Activated naive CD8-positive, alpha-beta T cell treated with anti-CD3 and anti-CD28 coated beads, Interleukin-2, amount 10 ng/mL, durations not matched to agents 7 days and 5 days (primary cell): ENCODE measurements at regions not wholly inside any gene's neighbourhood (a gene's known extent, or its start where the extent isn't known, plus 50 kb on each side); places are given as distances from the start of the nearest gene placed in this dataset.

ENCODE experiments used
- ATAC-seq: fragments of 150-1000 bp; cut with Tn5 transposase; one replicate; pipeline ENCODE4 v1.10.0; 2021; ENCODE audit warnings: low read depth, moderate library complexity
- POLR2A ChIA-PET: fragments of 350-600 bp; sonication (Branson Sonifier 250); formaldehyde crosslinking; loops from one replicate; lab custom pipeline; 2021; ENCODE audit warnings: antibody characterized with exemption; lab: Charles Lee
- DNase-seq: peaks from one replicate; pipeline ENCODE4 v3.0.0; 2021
- H3K27ac Mint-ChIP-seq: one replicate; pipeline ENCODE4 v1.8.0; 2022; ENCODE audit warnings: mild to moderate bottlenecking, mixed read lengths
- H3K27me3 Mint-ChIP-seq: one replicate; pipeline ENCODE4 v1.8.0; 2022; ENCODE audit warnings: mild to moderate bottlenecking, moderate library complexity, mixed read lengths
- H3K36me3 Mint-ChIP-seq: one replicate; pipeline ENCODE4 v1.8.0; 2021; ENCODE audit warnings: mild to moderate bottlenecking, mixed read lengths
- H3K4me1 Mint-ChIP-seq: one replicate; pipeline ENCODE4 v1.8.0; 2021; ENCODE audit warnings: mixed read lengths
- H3K4me3 Mint-ChIP-seq: one replicate; pipeline ENCODE4 v1.8.0; 2022; ENCODE audit warnings: mild to moderate bottlenecking, moderate library complexity, mixed read lengths
- H3K9me3 Mint-ChIP-seq: one replicate; pipeline ENCODE4 v1.8.0; 2021; ENCODE audit warnings: mixed read lengths

DNA sequence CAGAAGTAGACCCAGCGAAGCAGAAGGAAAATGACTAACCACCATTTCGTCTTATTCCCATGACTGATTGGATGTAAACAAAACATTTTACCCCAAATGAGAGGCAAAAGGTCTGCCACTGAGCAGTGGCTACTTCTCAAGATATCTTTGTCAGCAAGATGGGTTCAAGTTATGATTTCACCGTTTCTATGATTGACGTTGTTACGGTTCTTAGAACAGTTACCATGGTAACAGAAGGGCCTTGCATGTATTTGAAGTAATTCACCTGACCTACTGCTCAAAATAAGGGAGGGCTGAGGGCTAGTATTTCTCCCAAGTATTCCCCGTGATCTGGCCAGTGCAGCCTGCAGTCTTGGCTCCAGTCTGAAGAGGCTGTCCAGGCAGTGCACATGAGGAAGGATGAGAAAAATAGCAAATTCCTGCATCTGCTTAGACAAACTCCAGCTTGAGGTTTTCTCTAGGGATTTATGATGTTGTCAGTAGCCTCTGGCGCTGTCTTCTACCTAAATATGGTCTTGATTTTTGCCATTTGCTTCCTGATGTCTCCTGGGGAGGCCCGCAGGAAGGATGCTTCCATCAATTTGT lies 372.7 kb downstream of the TMEM38B start:
- DNase-seq (no peak), ATAC-seq (no peak)
- H3K36me3 Mint-ChIP-seq = no peaks in the 10 kb centered on the region
- POLR2A ChIA-PET = no interaction called here
- no peaks in the 10 kb centered on the region for H3K9me3 Mint-ChIP-seq
- no peak overlapping the region for H3K4me3 Mint-ChIP-seq
- no peak overlapping the region for H3K27ac Mint-ChIP-seq
- H3K27me3 Mint-ChIP-seq = peaks cover 2% of the 10 kb centered on the region
- no peaks in the 10 kb centered on the region for H3K4me1 Mint-ChIP-seq

DNA sequence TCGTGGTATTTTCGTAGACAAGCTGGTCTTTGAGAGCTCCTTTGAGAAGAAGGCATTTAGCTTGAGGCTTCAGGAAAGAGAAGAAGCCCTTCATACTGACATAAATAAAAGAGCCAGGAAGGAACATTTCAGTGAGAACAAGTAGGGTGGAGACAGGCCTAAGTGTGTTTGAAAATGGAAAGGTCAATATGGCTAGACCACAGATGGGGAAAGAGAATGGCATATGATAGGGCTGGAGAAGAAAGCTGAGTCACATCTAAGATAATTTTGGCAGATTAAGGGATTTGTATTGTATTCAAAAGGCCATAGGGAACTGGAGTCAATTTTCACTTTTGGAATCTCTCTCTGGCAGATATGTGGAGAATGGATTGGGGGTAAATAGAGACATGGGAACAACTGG lies 374.9 kb downstream of the TMEM38B start:
- H3K27ac Mint-ChIP-seq = no peak overlapping the region
- POLR2A ChIA-PET = no interaction called here
- no peak for ATAC-seq
- no peaks in the 10 kb centered on the region for H3K36me3 Mint-ChIP-seq
- H3K4me1 Mint-ChIP-seq = no peaks in the 10 kb centered on the region
- H3K27me3 Mint-ChIP-seq = no peaks in the 10 kb centered on the region
- no peak for DNase-seq
- no peaks in the 10 kb centered on the region for H3K9me3 Mint-ChIP-seq
- H3K4me3 Mint-ChIP-seq = no peak overlapping the region

DNA sequence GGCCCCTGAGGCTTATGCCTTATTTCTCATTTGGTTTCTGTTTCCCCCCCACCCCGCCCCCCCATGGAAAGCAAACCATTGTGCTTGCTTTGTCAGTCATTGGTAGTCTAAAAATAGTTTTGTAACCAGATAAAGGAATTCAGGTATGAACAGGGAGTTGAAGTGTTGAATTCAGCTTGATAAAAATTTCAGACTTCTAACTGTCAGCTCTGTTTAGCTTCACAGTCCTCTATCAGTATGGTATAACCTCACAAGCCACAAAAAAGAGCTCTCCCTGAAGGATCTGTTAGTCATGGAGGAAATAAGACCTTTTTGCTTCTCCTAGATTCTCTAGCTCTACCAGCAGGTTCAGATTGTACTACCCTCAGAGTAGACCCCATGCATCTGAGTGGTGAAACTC lies 378.1 kb downstream of the TMEM38B start:
- DNase-seq = no peak
- Mint-ChIP-seq H3K4me1 (no peaks in the 10 kb centered on the region), H3K27ac (no peak overlapping the region), H3K36me3 (no peaks in the 10 kb centered on the region), H3K4me3 (no peak overlapping the region), H3K9me3 (no peaks in the 10 kb centered on the region), H3K27me3 (no peaks in the 10 kb centered on the region)
- POLR2A ChIA-PET = no interaction called here
- ATAC-seq = no peak

DNA sequence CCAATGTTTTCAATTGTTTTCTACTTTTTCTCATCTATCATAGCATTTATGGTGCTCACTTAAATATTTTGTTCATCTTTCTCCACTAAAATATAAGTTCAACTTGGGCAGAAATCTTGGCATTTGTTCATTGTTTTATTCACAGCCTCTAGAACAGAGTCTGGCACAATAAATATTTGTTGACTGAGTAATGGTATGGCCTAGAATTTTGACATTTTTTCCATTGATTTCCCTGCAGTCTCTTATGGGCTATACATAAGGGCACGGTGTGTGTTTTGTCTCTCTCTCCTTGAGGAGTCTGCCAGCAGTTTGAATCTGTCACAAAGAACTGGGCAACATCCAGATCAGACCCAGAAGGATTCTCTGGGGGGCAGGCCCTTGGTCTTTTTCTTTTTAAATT lies 379.7 kb downstream of the TMEM38B start:
- Mint-ChIP-seq H3K4me1 (no peaks in the 10 kb centered on the region), H3K4me3 (no peak overlapping the region), H3K27ac (no peak overlapping the region), H3K9me3 (no peaks in the 10 kb centered on the region), H3K27me3 (no peaks in the 10 kb centered on the region), H3K36me3 (no peaks in the 10 kb centered on the region)
- no peak for DNase-seq
- no peak for ATAC-seq
- POLR2A ChIA-PET = no interaction called here

DNA sequence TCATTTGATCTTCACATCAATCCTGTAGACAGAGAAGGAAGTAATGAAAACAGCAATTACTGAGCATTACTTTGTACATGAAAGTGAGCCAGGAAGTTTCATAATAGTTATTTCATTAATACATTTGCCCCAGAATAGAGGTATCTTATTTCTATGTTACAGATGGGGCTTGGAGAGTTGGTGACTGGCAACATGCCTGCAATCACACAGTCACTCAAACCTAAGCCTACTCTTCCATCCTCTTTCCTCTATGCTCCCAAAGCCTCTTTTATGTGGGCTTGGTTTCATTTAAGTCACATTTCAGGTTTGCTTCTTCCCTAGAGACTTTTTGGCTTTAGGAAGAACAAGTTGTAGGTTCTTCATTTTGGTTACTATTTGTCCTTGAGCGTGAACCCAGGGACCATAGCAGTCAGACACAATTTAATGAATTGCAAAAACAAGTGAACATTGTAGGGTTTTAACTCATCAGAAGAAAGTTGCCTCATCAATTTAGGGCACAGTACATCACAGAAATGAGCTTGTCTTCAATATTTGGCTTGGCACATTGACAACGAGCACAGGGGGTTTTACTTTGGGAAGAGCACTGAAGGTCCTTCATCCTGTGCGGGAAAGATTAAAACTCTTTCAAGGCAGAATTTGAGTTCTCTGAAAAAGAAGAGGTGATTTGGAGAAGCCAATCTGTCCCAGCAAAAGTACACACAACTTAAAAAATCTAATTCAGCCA lies 381.1 kb downstream of the TMEM38B start:
- Mint-ChIP-seq H3K9me3 (no peaks in the 10 kb centered on the region), H3K27ac (no peak overlapping the region), H3K27me3 (peaks cover 2% of the 10 kb centered on the region), H3K4me3 (no peak overlapping the region), H3K36me3 (no peaks in the 10 kb centered on the region), H3K4me1 (no peaks in the 10 kb centered on the region)
- no peak for DNase-seq
- no peak for ATAC-seq
- POLR2A ChIA-PET = no interaction called here

DNA sequence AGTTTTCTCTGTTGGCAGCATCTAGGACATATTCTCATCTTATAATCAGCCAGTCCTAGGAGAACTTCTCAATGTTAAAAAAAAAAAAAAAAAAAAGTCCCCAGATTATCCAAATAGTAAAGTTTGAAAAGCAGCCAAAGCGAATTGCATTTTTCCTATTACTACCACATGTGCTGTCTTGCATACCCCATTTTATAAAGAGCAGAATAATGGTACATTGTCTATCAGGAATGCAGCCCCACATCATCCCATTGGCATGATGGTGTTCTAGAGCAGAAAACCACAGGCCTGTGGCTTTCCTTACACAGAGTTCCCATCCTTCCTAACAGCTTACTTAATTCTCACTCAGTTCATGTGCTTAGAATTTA lies 381.6 kb downstream of the TMEM38B start:
- POLR2A ChIA-PET = no interaction called here
- no peak overlapping the region for H3K4me3 Mint-ChIP-seq
- no peak for DNase-seq
- no peaks in the 10 kb centered on the region for H3K36me3 Mint-ChIP-seq
- peaks cover 2% of the 10 kb centered on the region for H3K27me3 Mint-ChIP-seq
- H3K27ac Mint-ChIP-seq = no peak overlapping the region
- no peak for ATAC-seq
- no peaks in the 10 kb centered on the region for H3K9me3 Mint-ChIP-seq
- no peaks in the 10 kb centered on the region for H3K4me1 Mint-ChIP-seq

DNA sequence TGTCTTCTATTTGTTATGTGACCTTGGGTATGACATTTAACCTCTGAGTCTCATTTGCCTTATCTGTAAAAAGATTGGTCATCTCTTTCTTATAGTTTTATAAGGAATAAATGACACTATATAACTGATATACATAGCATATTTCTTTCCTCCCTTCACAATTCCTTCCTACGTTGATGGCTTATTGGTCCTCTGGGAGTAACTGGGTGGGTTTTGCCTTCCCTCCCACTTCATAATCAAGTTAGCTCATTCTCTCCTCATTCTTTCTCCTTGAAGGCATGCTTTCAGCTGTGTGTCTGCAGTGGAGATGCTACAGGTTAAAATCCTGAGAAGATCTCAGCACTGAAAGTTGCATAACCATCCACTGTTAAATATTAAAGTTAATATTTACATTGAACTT lies 382.4 kb downstream of the TMEM38B start:
- no peak for DNase-seq
- Mint-ChIP-seq H3K27me3 (peaks cover 2% of the 10 kb centered on the region), H3K36me3 (no peaks in the 10 kb centered on the region), H3K9me3 (no peaks in the 10 kb centered on the region), H3K4me3 (no peak overlapping the region), H3K4me1 (no peaks in the 10 kb centered on the region), H3K27ac (no peak overlapping the region)
- POLR2A ChIA-PET = no interaction called here
- ATAC-seq = no peak

DNA sequence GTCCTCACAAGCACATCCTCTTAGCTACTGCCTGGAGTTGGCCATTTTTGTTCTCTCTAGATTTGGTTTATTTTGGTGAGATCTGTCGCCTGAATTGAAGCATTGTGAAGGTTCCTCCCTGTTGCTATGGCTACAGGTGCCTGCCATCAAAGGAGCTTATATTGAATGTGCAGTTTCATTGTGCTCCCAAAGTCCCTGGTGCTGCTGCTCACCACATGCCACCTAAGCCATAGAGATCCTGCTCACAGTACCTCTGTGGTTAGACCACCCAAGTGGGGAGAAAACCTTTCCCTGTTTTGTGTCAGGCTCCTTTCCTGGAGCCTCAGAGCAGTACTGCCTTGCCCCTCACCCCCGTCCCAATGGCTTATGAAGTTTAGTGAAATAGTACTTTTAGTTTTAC lies 383.4 kb downstream of the TMEM38B start:
- Mint-ChIP-seq H3K4me3 (no peak overlapping the region), H3K36me3 (no peaks in the 10 kb centered on the region), H3K27ac (no peak overlapping the region), H3K9me3 (no peaks in the 10 kb centered on the region), H3K27me3 (peaks cover 2% of the 10 kb centered on the region), H3K4me1 (no peaks in the 10 kb centered on the region)
- POLR2A ChIA-PET = no interaction called here
- ATAC-seq (no peak), DNase-seq (no peak)

DNA sequence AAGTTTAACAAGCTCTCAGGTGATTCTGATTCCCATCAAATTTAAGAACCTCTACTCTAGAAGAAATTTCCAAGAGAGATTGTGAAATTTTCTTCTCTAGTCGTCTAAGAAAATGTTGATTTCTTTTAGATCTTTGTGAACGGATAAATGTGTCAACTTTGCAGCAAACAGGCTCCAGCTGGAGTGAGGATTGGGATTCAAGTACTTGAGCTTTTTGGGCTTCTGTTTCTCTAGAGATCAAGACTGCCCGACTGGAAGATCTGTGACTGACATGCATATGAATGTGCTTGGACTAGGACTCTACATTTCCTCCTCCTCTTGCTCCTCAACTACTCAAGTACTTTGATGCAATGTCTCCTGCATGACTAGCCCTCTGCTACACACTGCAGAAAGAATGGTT lies 388.3 kb downstream of the TMEM38B start:
- no peak overlapping the region for H3K27ac Mint-ChIP-seq
- DNase-seq = no peak
- H3K4me1 Mint-ChIP-seq = no peaks in the 10 kb centered on the region
- H3K9me3 Mint-ChIP-seq = peaks cover 1% of the 10 kb centered on the region
- peaks cover 2% of the 10 kb centered on the region for H3K27me3 Mint-ChIP-seq
- no peak for ATAC-seq
- no peak overlapping the region for H3K4me3 Mint-ChIP-seq
- no peaks in the 10 kb centered on the region for H3K36me3 Mint-ChIP-seq
- POLR2A ChIA-PET = no interaction called here

DNA sequence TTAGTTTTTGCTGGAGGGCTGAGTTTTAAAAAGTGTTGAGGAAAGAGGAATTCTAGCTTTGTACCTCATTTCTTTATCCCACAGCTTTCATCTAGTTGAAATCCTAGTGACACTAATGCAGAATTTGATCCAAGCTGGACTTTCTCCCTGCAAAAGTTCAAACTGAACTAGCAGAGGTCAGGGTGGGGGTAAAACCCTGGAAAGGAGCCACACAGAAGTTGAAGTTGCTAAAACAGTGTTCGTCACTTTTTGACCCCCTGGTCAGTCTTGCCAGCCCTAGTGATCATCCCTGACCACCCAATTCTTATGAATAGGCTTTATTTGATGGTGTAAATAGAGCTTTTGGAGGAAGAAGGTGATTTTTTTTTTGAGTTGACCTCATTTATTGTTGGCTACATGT lies 390.4 kb downstream of the TMEM38B start:
- Mint-ChIP-seq H3K27me3 (no peaks in the 10 kb centered on the region), H3K4me3 (no peak overlapping the region), H3K9me3 (peaks cover 6% of the 10 kb centered on the region), H3K27ac (no peak overlapping the region), H3K4me1 (no peaks in the 10 kb centered on the region), H3K36me3 (no peaks in the 10 kb centered on the region)
- no peak for ATAC-seq
- POLR2A ChIA-PET = no interaction called here
- DNase-seq = no peak

DNA sequence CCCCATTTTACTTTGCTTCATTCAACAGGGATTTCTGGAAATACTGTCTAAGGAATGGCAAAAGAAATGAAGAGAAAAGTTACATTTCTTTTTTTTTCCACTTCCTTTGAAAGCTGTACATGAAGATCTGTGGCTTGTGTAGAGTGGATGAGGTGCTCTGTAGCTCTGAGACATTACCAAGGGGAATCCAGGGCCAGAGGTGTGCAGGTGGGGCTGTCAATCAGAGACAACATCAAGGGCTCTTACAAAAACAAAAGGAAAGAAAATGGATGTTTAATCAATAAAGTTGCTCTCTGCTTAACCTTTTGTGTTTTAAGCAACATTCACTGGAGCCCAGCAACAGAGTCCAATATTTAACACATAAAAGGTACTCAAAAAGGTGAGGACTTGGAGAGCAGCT lies 391.1 kb downstream of the TMEM38B start:
- H3K27me3 Mint-ChIP-seq = no peaks in the 10 kb centered on the region
- no peaks in the 10 kb centered on the region for H3K4me1 Mint-ChIP-seq
- H3K4me3 Mint-ChIP-seq = no peak overlapping the region

DNA sequence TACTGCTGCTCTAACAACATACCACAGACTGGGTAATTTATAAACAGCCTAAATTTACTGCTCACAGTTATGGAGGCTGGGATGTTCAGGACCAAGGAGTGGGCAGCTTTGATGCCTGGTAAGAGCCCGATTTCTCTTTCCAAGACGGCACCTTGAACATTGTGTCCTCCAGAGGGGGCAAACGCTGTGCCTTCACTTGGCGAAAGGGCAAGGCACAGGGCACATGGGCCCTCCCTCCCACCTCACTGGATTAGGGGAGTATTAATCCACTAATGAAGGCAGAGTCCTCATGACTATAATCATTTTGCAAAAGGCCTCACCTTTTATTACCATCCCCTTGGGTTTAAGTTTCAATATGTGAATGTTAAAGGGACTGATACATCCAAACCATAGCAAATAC lies 397.7 kb downstream of the TMEM38B start:
- no peaks in the 10 kb centered on the region for H3K36me3 Mint-ChIP-seq
- H3K27me3 Mint-ChIP-seq = no peaks in the 10 kb centered on the region
- POLR2A ChIA-PET = no interaction called here
- ATAC-seq (no peak), DNase-seq (no peak)
- H3K4me3 Mint-ChIP-seq = no peak overlapping the region
- no peak overlapping the region for H3K27ac Mint-ChIP-seq
- no peaks in the 10 kb centered on the region for H3K4me1 Mint-ChIP-seq
- peaks cover 7% of the 10 kb centered on the region for H3K9me3 Mint-ChIP-seq

More for the DNA sequence above, 391.1 kb downstream of the TMEM38B start:
- Mint-ChIP-seq H3K27ac (no peak overlapping the region), H3K36me3 (no peaks in the 10 kb centered on the region), H3K9me3 (peaks cover 6% of the 10 kb centered on the region)
- ATAC-seq (no peak), DNase-seq (no peak)
- POLR2A ChIA-PET = no interaction called here

DNA sequence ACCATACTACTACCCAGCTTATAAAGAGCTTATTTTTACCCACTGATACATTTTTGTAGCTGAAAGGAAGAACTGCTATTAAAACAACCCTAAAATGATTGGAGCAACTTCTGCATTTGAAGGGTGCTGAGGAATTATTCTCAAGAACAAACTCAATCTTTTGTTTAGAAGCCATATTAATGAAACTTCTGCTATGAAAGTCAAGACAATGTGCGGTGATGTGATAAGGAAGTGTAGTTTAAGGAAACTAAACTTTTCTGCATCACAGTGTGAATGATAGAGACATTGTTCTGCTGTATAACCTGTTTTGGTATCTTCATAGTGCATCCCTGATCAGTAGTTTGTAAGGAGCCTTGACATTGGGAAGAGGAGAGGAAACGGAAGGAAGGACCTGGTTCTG lies 408.5 kb downstream of the TMEM38B start:
- H3K27ac Mint-ChIP-seq = no peak overlapping the region
- peaks cover 2% of the 10 kb centered on the region for H3K27me3 Mint-ChIP-seq
- peaks cover 9% of the 10 kb centered on the region for H3K9me3 Mint-ChIP-seq
- no peaks in the 10 kb centered on the region for H3K36me3 Mint-ChIP-seq
- H3K4me1 Mint-ChIP-seq = no peaks in the 10 kb centered on the region
- DNase-seq = no peak
- POLR2A ChIA-PET = no interaction called here
- H3K4me3 Mint-ChIP-seq = no peak overlapping the region
- no peak for ATAC-seq

DNA sequence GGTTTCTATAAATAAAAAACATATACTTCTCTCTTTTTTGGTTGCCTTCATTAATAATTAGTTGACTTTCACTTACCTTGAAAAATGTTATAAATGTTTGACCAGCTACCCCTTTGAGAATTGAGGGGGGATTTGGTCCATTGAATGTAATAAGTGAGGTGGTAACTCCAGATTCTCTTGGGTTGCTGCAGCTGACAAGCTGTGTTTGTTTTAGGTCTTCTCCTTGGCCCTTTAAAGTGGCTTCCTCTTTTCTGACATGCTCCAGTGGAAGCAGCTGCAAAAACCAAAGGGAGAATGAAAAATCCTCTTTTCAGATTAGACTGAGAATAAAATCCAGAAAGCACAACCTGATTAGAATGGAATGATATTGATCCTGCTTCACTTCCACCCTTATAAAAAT lies 410.5 kb downstream of the TMEM38B start:
- Mint-ChIP-seq H3K27me3 (peaks cover 2% of the 10 kb centered on the region), H3K27ac (no peak overlapping the region), H3K9me3 (peaks cover 9% of the 10 kb centered on the region), H3K36me3 (no peaks in the 10 kb centered on the region), H3K4me1 (no peaks in the 10 kb centered on the region), H3K4me3 (no peak overlapping the region)
- ATAC-seq = no peak
- POLR2A ChIA-PET = no interaction called here
- no peak for DNase-seq
